HG03066 (cell line): ENCODE measurements at regions not wholly inside any gene's neighbourhood (a gene's known extent, or its start where the extent isn't known, plus 50 kb on each side); places are given as distances from the start of the nearest gene placed in this dataset.

Experiments used
- ATAC-seq: cut with Tn5 transposase; IDR thresholded peaks from one replicate; pipeline ENCODE4 v1.9.1; 2021; ENCODE audit warnings: low read depth; ENCODE audit not compliant: unreplicated experiment

DNA sequence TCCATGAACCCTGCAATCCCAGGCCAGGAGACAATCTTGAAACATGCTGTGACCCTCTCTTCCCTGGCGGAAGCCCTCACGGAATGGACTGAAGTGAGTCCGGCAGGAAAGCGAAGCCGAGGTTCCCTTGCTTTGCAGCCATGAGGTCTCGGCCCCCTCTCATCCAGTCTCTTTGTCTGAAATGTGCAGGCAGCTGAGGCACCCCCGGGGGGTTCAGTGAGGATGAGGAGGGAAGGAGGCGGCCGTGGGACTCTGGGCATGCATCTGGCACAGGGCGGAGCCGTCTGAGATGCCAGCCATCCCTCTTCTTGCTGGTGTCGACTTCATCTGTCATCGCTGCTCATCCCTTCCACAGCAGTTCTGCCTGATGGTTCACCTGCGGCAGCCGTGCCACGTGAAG, 1485.7 kb downstream of the BRD1 start:
- ATAC-seq = no peak

DNA sequence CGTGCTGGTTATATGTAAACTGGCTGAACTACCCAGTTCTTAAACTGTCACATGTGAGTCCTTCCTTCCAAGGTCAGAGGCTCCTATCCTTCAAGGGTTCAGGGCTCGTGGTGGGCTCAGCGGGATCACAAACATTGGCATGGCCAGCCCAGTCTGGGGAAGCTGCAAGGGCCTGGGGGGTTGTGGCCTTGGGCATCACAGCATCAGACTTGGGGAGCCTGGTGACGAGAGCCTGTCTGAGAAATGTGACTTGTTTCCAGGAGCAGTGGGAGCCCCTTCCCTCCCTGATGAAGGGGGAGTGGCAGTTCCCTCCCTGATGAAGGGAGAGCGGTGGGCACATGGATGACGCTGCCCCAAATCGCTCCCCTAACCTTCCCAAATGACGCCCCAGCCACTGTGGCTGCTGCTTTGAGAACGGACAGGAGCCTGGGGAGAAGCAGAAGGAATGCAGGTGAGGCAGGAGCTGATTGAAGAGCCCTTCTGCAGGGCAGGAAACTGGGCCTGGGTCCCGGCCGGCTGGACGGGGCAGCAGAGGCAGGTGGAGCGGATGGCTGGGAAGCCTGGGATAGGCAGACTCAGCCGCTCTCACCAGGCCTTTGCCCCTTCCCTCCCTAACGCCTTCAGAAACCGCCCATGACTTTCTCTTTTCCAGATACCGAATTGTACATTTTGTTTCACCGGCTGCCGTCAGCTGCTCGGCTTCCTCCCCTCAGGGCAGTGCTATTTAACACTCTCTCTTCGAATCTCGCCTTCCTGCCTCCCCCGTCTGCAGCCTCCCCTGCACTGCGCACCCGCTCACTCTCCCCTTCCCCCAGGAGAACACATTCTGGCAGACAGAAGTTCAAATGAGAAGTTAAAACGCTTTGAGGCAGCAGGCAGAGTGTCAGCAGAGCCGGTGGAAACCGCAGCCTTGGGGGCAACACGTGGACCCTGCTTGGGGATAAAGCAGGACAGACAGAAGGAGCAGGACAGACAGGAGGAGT, 1486.7 kb downstream of the BRD1 start:
- ATAC-seq = no peak

DNA sequence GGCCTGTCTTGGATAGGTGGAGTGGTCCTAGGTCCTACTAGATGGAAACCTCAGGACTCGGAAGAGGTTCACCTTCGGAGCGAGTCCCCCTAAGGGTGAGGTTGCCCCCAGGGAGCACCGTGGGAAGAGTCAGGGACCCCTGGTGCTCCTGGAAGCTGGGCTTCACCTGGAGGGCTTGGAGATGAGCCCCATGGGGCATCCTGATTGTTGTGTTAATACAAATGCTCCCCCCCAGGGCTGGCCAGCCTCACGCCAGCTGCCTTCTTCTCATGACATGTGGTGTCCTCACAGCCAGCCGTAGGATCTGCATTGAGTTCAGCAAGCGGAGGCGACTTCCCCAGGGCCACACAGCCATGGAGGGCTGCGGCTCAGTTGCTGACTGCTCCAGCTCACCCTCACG, 1487.5 kb downstream of the BRD1 start:
- no peak for ATAC-seq

DNA sequence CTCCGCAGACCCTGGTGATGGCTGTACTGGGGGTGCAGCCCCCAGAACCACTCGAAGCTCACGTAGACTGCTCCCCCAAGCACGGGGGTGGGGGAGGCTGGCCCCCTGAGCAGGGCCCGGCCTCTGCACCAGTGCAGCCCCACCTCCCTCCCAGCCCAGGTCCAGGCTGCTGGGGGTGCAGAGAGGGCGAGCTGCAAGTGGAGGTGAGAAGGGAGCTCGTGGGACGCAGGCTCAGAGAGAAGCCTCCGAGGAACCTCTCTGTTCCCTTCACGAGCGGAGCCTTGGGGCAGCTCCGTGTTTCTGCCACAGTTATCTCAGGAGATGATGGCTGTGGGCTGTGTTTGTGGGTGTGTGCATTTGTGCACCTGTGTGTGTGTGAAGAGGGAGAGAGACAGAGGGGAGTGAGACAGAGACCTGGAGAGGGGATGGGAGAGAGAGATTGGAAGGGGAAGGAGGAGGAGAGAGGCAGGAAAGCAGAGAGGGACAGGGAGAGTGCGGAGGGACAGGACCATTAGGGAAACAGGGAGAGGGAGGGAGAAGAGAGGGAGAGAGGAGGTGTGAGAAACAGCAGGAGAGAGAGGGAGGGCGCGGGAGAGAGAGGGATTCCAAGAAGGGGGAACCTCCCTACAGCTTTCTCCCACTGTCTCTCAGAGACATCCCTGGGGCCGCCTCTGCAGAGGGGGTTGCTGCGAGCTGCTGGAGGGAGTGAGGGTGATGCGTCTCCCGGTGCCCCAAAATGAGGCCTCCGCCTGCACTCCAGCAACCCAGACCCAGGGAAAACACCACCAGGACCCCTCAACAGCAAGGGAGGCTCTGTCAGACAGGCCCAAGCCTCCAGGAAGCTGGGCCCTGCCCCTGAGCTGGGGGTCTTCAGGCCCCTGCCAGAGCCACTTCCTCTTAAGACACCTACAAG, 1488.6 kb downstream of the BRD1 start:
- no peak for ATAC-seq

DNA sequence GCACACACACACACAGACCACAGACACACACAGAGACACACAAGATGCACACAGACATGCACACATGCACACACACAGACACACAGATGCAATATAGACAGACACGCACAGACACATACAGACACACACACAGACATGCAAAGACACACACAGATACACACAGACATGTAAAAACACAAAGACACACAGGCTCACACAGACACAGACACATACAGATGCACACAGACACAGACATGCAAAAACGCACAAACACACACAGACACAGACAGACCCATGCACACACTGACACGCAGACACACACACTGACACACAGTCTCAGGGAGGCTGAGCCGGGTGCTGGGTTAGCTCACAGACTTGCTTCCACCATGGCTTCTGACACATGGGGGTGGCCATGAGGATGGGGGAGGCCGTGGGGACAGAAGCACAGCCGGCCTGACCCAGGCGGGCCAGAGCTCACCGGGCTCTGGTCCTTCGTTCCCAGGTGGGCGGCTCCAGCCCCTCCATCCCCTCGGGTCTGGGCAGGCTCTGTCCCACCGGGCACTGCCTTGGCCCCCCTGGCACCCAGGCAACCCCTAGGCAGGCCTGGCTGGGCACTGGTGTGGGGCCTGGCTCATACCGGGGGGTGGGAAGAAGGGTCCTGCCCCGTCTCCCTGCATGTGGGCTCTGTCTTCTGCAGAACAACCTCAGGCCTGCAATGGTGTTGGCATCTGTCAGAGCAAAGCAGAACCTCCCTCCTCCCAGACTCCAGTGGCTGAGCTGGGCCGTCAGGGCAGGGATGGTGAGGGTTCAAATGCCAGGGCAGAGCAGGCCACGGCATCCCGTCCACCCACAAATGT, 1489.5 kb downstream of the BRD1 start:
- ATAC-seq = no peak

- ATAC-seq = no peak
These were observed 1491.2 kb downstream of the BRD1 start for GRCh38 chr22:48336339-48337060.

GRCh38 chr22:48335442-48336139, 1492.1 kb downstream of the BRD1 start:
- ATAC-seq = no peak

DNA sequence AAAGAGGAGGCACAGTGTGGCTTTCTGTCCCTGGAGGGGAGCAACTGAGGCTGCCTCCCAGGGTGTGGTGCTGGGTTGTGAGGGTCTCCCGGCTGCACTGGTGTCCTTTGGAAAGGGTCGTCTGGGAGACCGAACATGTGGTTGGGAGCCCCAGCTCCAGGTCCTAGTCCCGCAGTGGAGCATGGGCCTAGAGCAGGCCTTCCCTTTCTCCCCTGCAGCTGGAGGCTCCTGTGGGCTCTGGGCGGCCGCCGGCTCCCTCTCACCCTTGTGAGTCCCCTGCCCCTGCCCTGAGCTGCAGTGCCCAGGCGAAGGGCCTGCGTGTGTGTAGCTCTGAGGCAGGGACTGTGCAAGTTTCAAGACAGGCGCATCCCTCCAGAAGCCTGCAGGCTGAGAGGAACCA, 1492.7 kb downstream of the BRD1 start:
- ATAC-seq = no peak

DNA sequence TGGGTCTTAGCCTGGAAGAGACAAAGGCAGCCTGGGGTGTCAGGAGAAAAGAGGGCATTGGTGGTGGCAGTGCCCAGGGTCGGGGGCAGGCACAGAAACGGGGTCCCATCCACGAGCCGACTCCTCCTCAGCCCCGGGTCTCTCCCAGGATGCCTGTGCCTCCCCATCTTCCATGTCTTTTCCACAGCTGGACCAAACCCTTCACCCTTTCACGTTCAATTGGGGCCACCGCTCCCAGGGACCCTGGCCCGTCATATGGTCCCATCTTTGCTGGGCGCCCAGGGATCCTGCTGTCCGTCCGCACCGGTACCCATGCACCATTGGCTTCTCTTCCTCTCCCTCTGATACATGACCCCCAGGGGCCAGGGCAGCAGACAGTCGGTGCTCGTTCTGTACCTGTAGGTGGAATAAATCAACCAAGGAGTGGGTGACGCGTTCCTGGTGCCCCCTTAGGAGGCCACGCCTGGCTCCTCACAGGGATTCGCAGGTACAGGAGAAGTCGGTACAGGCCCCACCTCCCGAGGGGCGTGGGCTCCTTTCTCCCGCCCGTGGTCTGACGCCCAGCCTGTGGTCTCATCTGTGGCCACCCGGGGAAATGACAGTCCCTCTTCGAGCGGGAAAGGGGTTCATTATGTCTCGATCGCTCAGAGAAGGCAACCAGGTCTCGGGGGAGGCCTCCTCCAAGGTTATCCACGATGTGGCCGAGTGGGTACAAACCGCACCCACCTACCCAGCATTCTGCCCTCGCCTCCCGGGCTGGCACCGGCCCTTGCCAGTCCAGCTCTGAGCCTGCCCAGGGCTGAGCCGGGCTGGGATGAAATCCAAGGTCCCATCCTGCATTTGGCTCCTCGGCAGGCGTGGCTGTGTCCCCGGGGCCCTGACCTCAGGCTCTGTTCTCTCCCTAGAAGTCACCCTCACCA, 1493.6 kb downstream of the BRD1 start:
- no peak for ATAC-seq

DNA sequence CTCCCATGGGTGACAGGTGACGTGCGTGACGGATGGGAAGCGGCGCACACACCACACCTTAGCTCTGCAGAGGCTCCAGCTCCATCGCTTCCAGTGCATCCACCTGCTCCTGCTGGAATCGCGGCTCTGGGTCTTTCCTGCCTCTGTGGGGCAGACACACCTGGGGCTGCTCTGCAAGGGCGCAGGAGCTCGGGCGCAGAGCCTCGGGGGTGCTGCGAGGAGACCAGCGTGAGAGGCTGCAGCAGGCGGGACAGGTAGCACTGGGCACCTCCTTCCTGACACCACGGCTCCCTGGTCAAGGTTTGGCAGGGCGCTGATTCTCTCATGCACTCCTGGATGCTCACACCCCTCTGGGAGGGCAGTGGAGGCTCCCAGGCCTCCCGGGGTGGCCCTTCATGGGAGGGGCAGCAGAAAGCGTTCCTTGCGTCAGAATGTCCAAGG, 1494.3 kb downstream of the BRD1 start:
- ATAC-seq = no peak

- no peak for ATAC-seq
These were observed 1495.0 kb downstream of the BRD1 start for GRCh38 chr22:48332438-48333322.

DNA sequence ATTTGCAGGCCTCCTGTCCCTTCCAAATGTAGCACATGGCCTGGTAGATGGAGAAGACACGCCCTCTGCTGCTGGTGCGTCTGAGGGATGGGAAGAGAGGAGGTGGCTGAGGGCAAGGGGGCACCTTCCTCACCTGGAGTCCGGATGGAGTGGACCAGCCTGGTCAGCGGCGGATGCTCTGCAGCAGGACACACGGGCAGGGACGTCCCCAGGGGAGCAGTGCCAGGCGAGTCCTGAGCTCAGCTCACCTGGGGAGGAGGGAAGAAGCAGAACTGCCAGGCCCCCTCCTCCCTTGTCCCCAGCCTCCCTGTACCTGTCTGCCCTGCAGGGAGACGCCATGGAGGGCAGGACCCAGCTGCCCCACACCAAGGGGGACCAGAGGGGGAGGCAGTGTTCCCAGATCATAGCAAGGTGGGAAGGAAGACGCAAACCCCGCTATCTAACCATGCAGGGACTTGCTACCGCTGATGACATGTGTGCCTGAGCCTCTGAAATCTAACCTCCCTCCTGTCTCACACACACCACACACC, 1495.9 kb downstream of the BRD1 start:
- ATAC-seq = no peak

- ATAC-seq = no peak
These were observed 1496.4 kb downstream of the BRD1 start for GRCh38 chr22:48331266-48331665.

- no peak for ATAC-seq
These were observed 1500.0 kb downstream of the BRD1 start for GRCh38 chr22:48327721-48328120.

DNA sequence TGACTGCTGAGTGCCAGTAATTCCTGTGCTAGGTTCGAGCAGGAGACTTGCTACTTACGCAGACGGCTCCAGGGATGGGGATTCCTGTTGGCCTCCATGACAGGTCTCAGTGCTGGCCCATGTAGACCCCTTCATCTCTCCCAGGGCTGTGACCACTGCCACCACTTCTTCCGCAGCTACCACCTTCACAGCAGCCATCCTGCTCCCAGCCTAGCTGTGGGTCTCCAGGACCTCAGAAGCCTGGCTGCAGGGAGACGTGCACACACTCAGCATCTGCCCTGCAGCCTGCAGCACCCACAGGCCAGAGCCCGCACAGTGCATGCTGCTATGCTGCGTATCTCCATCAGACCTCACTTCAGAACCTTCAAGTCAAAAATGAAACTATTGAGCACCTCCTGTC, 1503.9 kb downstream of the BRD1 start:
- ATAC-seq = no peak

DNA sequence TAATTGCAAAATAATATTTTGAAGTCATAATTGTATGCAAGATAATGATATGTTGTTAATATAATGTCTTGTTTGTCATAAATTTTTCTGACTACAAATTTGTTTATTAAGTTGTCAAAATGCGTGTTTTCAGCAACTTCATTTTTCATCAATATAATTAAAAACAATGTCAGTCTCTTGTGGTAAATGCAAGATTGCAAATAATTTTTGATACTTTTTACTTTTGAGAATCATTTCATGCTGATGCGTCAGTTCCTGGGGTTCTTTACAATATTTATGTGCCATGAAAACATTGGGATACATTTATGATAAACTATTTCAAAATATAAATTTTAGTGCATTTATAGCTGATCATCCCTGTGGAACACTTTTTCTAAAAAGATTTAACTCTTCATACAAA, 1504.8 kb downstream of the BRD1 start:
- ATAC-seq = no peak

DNA sequence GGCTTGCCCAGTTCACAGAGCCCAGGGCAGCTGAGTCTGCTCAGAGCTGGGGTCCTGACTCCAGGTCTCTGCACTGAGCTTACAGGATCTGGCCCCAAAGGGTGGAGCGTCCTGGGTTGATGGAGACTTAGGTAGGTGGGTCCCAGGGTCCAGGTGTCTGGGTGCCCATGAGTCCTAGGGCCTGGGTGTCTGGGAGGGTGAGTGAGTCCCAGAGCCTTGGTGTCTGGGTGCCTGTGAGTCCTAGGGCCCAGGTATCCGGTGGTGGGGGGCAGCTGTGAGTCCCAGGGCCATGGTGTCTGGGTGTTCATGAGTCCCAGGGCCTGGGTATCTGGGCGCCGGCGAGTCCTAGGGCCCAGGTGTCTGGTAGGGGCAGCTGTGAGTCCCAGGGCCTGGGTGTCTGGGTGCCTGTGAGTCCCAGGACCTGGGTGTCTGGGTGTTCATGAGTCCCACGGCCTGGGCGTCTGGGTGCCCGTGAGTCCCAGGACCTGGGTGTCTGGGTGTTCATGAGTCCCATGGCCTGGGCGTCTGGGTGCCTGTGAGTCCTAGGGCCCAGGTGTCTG, 1505.6 kb downstream of the BRD1 start:
- ATAC-seq = no peak
